ENCODE measurements at regions not wholly inside any gene's neighbourhood (a gene's known extent, or its start where the extent isn't known, plus 50 kb on each side); places are given as distances from the start of the nearest gene placed in this dataset.

DNA sequence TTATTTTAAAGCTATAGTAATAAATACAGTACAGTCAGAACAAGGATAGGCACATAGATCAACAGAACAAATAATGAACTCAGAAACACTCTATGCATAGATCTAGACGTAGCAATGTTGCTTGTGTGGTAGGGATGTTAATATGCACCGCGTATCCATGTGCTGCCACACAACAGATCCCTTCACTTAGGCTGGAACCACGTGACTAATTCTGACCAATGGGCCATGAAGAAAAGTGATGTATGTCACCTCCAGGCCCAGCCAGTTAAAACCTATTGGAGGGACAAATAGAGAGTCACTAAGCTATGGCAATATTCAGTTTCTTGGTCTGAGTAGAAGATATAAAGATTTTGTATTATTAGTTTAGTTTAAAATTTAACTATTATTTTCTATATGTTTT, 91.4 kb downstream of the ADAMTS1 start:
- DNase-seq (ENCODE audit: low spot score), result no peak
- H3K4me1 Mint-ChIP-seq, result peaks cover 2% of the 10 kb centered on the region
- H3K27ac Mint-ChIP-seq, result no peak overlapping the region
- no peak overlapping the region for H2AFZ ChIP-seq (replicated peaks)
- H3K36me3 Mint-ChIP-seq, result no peaks in the 10 kb centered on the region
- no peaks in the 10 kb centered on the region for H3K36me3 ChIP-seq
- H3K4me1 ChIP-seq, result no peaks in the 10 kb centered on the region
- TF ChIP-seq EZH2phosphoT487 (IDR thresholded peaks at IDR 0.05), result no peak
- no peak for TF ChIP-seq EZH2 (IDR thresholded peaks at IDR 0.05)
- TF ChIP-seq, protein P1, sequence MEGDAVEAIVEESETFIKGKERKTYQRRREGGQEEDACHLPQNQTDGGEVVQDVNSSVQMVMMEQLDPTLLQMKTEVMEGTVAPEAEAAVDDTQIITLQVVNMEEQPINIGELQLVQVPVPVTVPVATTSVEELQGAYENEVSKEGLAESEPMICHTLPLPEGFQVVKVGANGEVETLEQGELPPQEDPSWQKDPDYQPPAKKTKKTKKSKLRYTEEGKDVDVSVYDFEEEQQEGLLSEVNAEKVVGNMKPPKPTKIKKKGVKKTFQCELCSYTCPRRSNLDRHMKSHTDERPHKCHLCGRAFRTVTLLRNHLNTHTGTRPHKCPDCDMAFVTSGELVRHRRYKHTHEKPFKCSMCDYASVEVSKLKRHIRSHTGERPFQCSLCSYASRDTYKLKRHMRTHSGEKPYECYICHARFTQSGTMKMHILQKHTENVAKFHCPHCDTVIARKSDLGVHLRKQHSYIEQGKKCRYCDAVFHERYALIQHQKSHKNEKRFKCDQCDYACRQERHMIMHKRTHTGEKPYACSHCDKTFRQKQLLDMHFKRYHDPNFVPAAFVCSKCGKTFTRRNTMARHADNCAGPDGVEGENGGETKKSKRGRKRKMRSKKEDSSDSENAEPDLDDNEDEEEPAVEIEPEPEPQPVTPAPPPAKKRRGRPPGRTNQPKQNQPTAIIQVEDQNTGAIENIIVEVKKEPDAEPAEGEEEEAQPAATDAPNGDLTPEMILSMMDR (IDR thresholded peaks at IDR 0.05), result no peak
- no peaks in the 10 kb centered on the region for H3K9me3 ChIP-seq (ENCODE audit: low read depth)
- no peaks in the 10 kb centered on the region for H3K79me2 ChIP-seq (ENCODE audit: low read depth)
- H3K27me3 Mint-ChIP-seq (ENCODE audit: insufficient read depth, low read depth), result no peaks in the 10 kb centered on the region
- no peaks in the 10 kb centered on the region for H4K20me1 ChIP-seq (ENCODE audit: low read depth)
- H3K4me3 ChIP-seq, result no peak overlapping the region
- no peaks in the 10 kb centered on the region for H3K9me3 Mint-ChIP-seq
- no peak overlapping the region for H3K4me2 ChIP-seq
- no peak overlapping the region for H3K9ac ChIP-seq
- H3K27ac ChIP-seq, result no peak overlapping the region
- no peaks in the 10 kb centered on the region for H3F3A ChIP-seq (ENCODE audit: low read depth)
- H3K27me3 ChIP-seq, result no peaks in the 10 kb centered on the region
- no peak overlapping the region for H3K4me3 Mint-ChIP-seq

DNA sequence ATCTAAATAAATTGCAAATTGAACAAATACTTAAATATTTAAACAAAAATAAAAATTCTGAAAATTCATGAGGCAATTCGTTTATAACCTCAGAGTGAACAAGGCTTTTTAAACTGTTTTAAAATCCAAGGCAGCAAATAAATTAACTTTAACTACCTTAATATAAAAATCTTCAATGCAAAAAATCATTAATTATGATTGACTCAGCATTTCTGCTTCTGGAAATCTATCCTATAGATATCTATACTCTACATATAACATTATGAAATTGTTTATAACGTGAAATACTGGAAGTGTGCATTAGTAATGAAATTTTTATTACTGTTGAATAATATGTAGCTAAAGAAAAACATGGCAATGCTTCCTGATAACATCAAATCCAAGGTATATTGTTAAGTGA, 92.4 kb downstream of the ADAMTS1 start:
- Histone ChIP-seq H3K36me3 (no peaks in the 10 kb centered on the region), H3K9ac (no peak overlapping the region), H3K4me1 (no peaks in the 10 kb centered on the region), H3K27me3 (no peaks in the 10 kb centered on the region), H3F3A (ENCODE audit: low read depth) (no peaks in the 10 kb centered on the region), H3K79me2 (ENCODE audit: low read depth) (no peaks in the 10 kb centered on the region), H4K20me1 (ENCODE audit: low read depth) (no peaks in the 10 kb centered on the region), H3K4me3 (no peak overlapping the region), H3K9me3 (ENCODE audit: low read depth) (no peaks in the 10 kb centered on the region), H3K4me2 (no peak overlapping the region), H2AFZ (replicated peaks) (no peak overlapping the region), H3K27ac (no peak overlapping the region)
- DNase-seq (ENCODE audit: low spot score), result no peak
- Mint-ChIP-seq H3K4me3 (no peak overlapping the region), H3K27ac (no peak overlapping the region), H3K27me3 (ENCODE audit: insufficient read depth, low read depth) (no peaks in the 10 kb centered on the region), H3K36me3 (no peaks in the 10 kb centered on the region), H3K4me1 (peaks cover 2% of the 10 kb centered on the region), H3K9me3 (no peaks in the 10 kb centered on the region)
- TF ChIP-seq EZH2phosphoT487 (IDR thresholded peaks at IDR 0.05) (no peak), EZH2 (IDR thresholded peaks at IDR 0.05) (no peak)
- TF ChIP-seq, protein P1 (IDR thresholded peaks at IDR 0.05), result no peak

DNA sequence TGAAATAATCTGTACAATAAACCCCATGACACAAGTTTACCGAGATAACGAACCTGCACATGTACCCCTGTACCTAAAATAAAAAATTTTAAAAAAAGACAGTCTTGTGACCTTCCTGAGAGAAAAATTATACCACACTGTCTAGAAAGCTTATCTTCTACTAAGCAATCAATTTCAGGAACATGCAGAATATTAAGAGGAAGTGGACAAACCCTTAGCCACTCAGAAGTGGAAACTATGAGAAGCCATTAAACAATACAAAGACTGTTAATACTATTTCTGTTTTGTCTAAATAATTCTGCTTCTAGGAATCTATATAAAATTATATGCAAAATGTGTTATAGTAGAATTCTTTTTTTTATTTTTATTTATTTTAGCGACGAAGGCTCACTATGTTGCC, 93.9 kb downstream of the ADAMTS1 start:
- Histone ChIP-seq H3K4me2 (no peak overlapping the region), H3K4me1 (no peaks in the 10 kb centered on the region), H3K9me3 (ENCODE audit: low read depth) (no peaks in the 10 kb centered on the region), H3K27me3 (no peaks in the 10 kb centered on the region), H4K20me1 (ENCODE audit: low read depth) (no peaks in the 10 kb centered on the region), H3K79me2 (ENCODE audit: low read depth) (no peaks in the 10 kb centered on the region), H3K36me3 (no peaks in the 10 kb centered on the region), H3F3A (ENCODE audit: low read depth) (no peaks in the 10 kb centered on the region), H2AFZ (replicated peaks) (no peak overlapping the region), H3K4me3 (no peak overlapping the region), H3K9ac (no peak overlapping the region), H3K27ac (no peak overlapping the region)
- Mint-ChIP-seq H3K36me3 (no peaks in the 10 kb centered on the region), H3K4me3 (no peak overlapping the region), H3K9me3 (no peaks in the 10 kb centered on the region), H3K27me3 (ENCODE audit: insufficient read depth, low read depth) (no peaks in the 10 kb centered on the region), H3K27ac (no peak overlapping the region), H3K4me1 (no peaks in the 10 kb centered on the region)
- DNase-seq (ENCODE audit: low spot score), result no peak
- TF ChIP-seq, protein P1 (IDR thresholded peaks at IDR 0.05), result no peak
- TF ChIP-seq EZH2 (IDR thresholded peaks at IDR 0.05) (no peak), EZH2phosphoT487 (IDR thresholded peaks at IDR 0.05) (no peak)

DNA sequence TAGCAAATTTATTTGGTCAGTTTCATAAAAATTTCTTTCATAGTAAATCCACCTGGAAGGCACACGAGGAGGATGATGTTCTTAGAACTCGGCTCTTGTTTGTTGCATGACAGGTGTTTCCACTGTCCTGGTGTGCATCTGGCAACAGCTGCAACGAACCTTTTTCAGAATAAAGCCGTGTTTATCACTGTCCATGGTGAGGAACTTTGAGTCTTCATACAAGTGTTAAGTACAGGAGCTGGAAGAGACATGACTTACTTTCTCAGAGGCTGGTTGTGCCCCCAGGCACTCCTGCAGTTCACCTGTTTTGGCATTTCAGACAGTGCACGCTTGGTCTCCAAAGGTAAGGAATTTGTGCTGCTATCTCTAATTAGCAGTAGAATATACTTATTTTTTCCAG, 97.1 kb downstream of the ADAMTS1 start:
- H2AFZ ChIP-seq (replicated peaks), result no peak overlapping the region
- H3K4me3 ChIP-seq, result no peak overlapping the region
- H4K20me1 ChIP-seq (ENCODE audit: low read depth), result no peaks in the 10 kb centered on the region
- H3K9me3 ChIP-seq (ENCODE audit: low read depth), result no peaks in the 10 kb centered on the region
- Mint-ChIP-seq H3K27me3 (ENCODE audit: insufficient read depth, low read depth) (no peaks in the 10 kb centered on the region), H3K27ac (no peak overlapping the region), H3K36me3 (no peaks in the 10 kb centered on the region), H3K4me1 (no peaks in the 10 kb centered on the region), H3K9me3 (no peaks in the 10 kb centered on the region), H3K4me3 (no peak overlapping the region)
- no peaks in the 10 kb centered on the region for H3K79me2 ChIP-seq (ENCODE audit: low read depth)
- H3K9ac ChIP-seq, result no peak overlapping the region
- no peaks in the 10 kb centered on the region for H3K4me1 ChIP-seq
- H3K36me3 ChIP-seq, result no peaks in the 10 kb centered on the region
- no peaks in the 10 kb centered on the region for H3K27me3 ChIP-seq
- H3K4me2 ChIP-seq, result no peak overlapping the region
- TF ChIP-seq EZH2phosphoT487 (IDR thresholded peaks at IDR 0.05), result no peak
- DNase-seq (ENCODE audit: low spot score), result no peak
- H3K27ac ChIP-seq, result no peak overlapping the region
- H3F3A ChIP-seq (ENCODE audit: low read depth), result no peaks in the 10 kb centered on the region
